Immature natural killer cell (primary cell): ENCODE measurements at regions not wholly inside any gene's neighbourhood (a gene's known extent, or its start where the extent isn't known, plus 50 kb on each side); places are given as distances from the start of the nearest gene placed in this dataset.

Source experiments
- DNase-seq, 3 donors: peaks; one replicate each; pipeline ENCODE4 v3.0.0; 2022; ENCODE audit warnings: mixed read lengths in 1 of 3
- H3K27ac Mint-ChIP-seq, 6 donors: one replicate each; pipeline ENCODE4 v1.8.0; 2020; ENCODE audit warnings: mixed read lengths in 6 of 6, mild to moderate bottlenecking in 5 of 6, inconsistent platforms in 4 of 6, moderate library complexity in 3 of 6
- H3K27me3 Mint-ChIP-seq, 3 donors: one replicate each; pipeline ENCODE4 v1.8.0; 2020 to 2021; ENCODE audit warnings: low read depth in 3 of 3, mild to moderate bottlenecking in 3 of 3, mixed read lengths in 3 of 3, moderate library complexity in 3 of 3, inconsistent platforms in 1 of 3
- H3K36me3 Mint-ChIP-seq, 3 donors: one replicate each; pipeline ENCODE4 v1.8.0; 2020; ENCODE audit warnings: mixed read lengths in 3 of 3, inconsistent platforms in 2 of 3, mild to moderate bottlenecking in 2 of 3
- H3K4me1 Mint-ChIP-seq, 2 donors: one replicate each; pipeline ENCODE4 v1.8.0; 2020; ENCODE audit warnings: inconsistent platforms in 2 of 2, mild to moderate bottlenecking in 2 of 2, mixed read lengths in 2 of 2, moderate library complexity in 1 of 2
- H3K4me3 Mint-ChIP-seq, 5 donors: one replicate each; pipeline ENCODE4 v1.8.0; 2020; ENCODE audit warnings: mild to moderate bottlenecking in 5 of 5, mixed read lengths in 5 of 5, inconsistent platforms in 3 of 5, moderate library complexity in 3 of 5
- H3K9me3 Mint-ChIP-seq, 6 donors: one replicate each; pipeline ENCODE4 v1.8.0; 2020; ENCODE audit warnings: mild to moderate bottlenecking in 6 of 6, mixed read lengths in 6 of 6, inconsistent platforms in 4 of 6, moderate library complexity in 3 of 6

DNA sequence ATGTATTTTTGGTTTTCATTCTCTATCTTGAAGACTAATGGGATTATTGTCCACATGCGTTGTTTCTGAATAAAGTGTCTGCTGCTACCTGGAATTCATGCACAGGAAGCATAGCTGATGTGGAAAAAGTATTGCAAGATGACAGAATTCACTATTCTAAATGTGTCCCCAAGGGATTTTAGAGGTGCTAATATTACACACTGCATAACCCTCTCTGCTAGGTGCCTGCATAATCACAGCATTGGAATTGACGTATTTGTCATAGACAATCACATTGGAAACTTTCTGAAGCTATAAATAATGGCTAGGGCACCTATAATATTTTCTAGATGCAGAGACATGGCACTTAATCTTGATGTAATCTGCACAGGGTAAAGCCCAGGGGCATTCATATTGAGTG lies 496.1 kb downstream of the JRKL start:
- no peak overlapping the region for H3K4me3 Mint-ChIP-seq
- DNase-seq = no peak
- H3K9me3 Mint-ChIP-seq = peaks cover 9 to 51% (median 18%) of the 10 kb centered on the region in 6 donors
- no peaks in the 10 kb centered on the region for H3K4me1 Mint-ChIP-seq
- no peaks in the 10 kb centered on the region for H3K27me3 Mint-ChIP-seq
- H3K27ac Mint-ChIP-seq = no peak overlapping the region
- no peaks in the 10 kb centered on the region for H3K36me3 Mint-ChIP-seq

GRCh38 chr11:96893988-96894387 lies 504.2 kb downstream of the JRKL start:
- Mint-ChIP-seq H3K27me3 (no peaks in the 10 kb centered on the region), H3K9me3 (peaks cover 0 to 46% (median 21%) of the 10 kb centered on the region in 6 donors), H3K4me3 (no peak overlapping the region), H3K4me1 (no peaks in the 10 kb centered on the region), H3K36me3 (peaks cover 0 to 3% (median 0%) of the 10 kb centered on the region in 3 donors), H3K27ac (no peak overlapping the region)
- DNase-seq = no peak

DNA sequence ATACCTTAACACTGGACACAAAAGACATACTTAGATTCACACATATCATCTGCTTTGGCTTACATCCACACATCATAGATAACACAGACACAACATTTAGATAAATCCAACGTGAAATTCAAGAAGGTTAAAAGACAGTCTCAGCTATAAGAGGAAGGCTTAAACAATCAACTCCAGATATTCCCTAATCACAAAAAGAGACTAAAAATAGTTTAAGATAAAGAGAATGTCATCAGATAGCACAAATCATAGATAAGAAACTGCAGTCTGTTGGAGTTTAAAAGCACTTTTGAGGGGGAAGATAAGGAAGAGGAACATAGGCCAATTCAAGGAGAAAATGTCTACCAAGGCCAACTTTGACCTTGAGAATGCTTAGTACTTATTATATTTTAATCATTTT lies 504.8 kb downstream of the JRKL start:
- Mint-ChIP-seq H3K9me3 (peaks cover under 1 to 47% (median 21%) of the 10 kb centered on the region in 6 donors), H3K4me1 (no peaks in the 10 kb centered on the region), H3K27ac (no peak overlapping the region), H3K4me3 (no peak overlapping the region), H3K36me3 (peaks cover 0 to 3% (median 0%) of the 10 kb centered on the region in 3 donors), H3K27me3 (no peaks in the 10 kb centered on the region)
- DNase-seq = no peak

DNA sequence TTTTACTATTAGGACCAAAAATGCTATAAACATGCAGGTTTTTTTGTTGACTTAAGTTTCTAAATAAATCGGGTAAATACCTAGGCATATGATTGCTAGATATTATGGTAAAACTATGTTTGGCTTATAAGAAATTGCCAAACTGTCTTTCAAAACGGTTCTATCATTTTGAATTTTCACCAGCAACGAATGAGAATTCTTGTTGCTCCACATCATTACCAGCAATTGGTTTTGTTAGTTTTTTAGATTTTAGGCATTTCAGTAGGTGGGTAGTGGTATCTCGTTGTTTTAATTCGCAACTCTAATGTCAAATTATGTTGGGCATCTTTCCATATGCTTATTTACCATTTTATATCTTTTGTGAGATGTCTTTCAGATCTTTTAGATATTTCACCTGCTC lies 510.2 kb downstream of the JRKL start:
- Mint-ChIP-seq H3K4me3 (no peak overlapping the region), H3K27ac (no peak overlapping the region), H3K9me3 (peaks cover 11 to 49% (median 22%) of the 10 kb centered on the region in 6 donors), H3K4me1 (no peaks in the 10 kb centered on the region), H3K27me3 (no peaks in the 10 kb centered on the region), H3K36me3 (no peaks in the 10 kb centered on the region)
- DNase-seq = no peak

DNA sequence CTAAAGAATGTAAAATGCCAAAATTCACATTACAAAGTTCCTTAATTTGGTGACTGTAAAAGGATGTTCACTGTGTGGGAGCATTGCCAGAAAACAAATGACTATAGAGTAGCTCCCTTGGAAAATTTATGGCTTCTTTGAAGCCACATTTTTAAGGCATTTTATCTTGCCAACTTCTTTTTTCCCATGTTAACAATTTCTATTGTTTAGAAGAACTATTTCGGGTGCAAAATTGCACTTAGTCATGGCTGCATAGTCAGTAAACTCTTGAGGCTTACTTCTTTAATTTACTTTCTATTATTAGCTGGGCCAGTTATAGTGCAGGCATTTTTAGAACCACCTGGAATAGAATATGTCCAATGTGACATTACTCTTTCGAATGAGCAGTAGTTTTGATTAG lies 515.3 kb downstream of the JRKL start:
- H3K9me3 Mint-ChIP-seq = peaks cover 11 to 37% (median 17%) of the 10 kb centered on the region in 6 donors
- peaks cover 0 to 3% (median 0%) of the 10 kb centered on the region in 3 donors for H3K36me3 Mint-ChIP-seq
- no peaks in the 10 kb centered on the region for H3K4me1 Mint-ChIP-seq
- no peak overlapping the region for H3K27ac Mint-ChIP-seq
- H3K27me3 Mint-ChIP-seq = peaks cover 0 to 2% (median 0%) of the 10 kb centered on the region in 3 donors
- DNase-seq = no peak
- H3K4me3 Mint-ChIP-seq = no peak overlapping the region

DNA sequence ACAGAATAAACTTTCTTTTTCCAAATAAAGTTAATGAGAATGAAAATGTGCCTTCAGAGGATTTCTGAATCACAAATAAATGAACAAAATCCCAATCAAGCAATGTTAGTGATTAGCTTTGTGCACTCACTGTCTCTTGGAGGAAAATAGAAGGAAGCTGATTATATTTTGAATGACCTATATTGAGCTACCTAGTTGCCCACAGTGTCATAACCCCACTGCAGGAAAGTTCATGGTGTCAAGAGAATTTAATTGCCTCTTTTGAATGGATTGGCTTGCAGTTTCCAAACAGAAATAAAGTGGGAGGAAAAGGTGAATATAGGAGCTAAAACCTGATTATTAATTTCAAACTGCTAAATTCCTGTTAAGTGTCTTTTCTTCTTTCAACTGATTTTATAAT lies 515.9 kb downstream of the JRKL start:
- H3K4me1 Mint-ChIP-seq = no peaks in the 10 kb centered on the region
- H3K36me3 Mint-ChIP-seq = peaks cover 0 to 3% (median 0%) of the 10 kb centered on the region in 3 donors
- no peak overlapping the region for H3K4me3 Mint-ChIP-seq
- no peak for DNase-seq
- H3K27me3 Mint-ChIP-seq = peaks cover 0 to 2% (median 0%) of the 10 kb centered on the region in 3 donors
- H3K9me3 Mint-ChIP-seq = peaks cover 11 to 38% (median 22%) of the 10 kb centered on the region in 6 donors
- no peak overlapping the region for H3K27ac Mint-ChIP-seq

DNA sequence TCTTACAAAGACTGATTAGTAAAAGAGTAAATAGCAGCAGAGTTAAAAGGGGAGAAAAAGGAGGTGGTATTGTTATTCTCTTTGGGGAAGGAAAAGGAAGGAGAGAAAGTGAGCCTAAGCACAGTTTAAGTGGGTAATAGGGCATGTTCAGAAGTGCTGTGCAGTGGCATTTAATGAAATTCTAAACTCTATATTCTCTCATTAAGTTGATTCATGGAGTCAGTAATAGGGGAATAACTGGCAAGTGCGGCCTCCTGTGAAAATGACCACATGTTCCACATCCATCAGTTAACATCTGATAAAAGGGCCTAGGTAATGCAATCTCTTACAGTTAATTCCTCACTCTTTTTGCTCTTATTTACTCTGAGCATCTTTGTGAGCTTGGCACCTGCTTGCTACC lies 516.7 kb downstream of the JRKL start:
- Mint-ChIP-seq H3K4me3 (no peak overlapping the region), H3K9me3 (peaks cover 12 to 40% (median 25%) of the 10 kb centered on the region in 6 donors), H3K4me1 (no peaks in the 10 kb centered on the region), H3K36me3 (peaks cover 0 to 3% (median 0%) of the 10 kb centered on the region in 3 donors), H3K27me3 (peaks cover 0 to 2% (median 0%) of the 10 kb centered on the region in 3 donors), H3K27ac (no peak overlapping the region)
- no peak for DNase-seq

DNA sequence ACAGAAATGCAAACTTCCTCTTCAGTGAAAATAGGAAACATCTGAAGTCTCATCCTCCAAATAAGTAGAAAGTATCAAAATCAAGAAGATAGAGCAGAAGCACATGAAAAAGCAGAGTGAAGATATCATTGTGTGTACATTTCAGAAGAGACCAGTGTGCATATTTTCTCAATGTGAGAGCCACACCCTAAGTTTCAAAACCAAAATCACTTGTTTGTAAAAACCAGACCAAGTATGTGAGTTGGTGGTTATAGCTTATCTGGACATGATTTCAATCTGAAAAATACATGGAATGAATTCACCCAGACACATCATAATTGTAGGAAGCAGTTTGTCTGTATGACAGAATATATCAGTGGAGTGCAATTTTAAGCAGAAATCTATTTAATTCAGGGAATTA lies 536.0 kb downstream of the JRKL start:
- Mint-ChIP-seq H3K4me1 (no peaks in the 10 kb centered on the region), H3K27ac (no peak overlapping the region), H3K4me3 (no peak overlapping the region), H3K36me3 (no peaks in the 10 kb centered on the region), H3K27me3 (no peaks in the 10 kb centered on the region), H3K9me3 (peaks cover 11 to 29% (median 21%) of the 10 kb centered on the region in 6 donors)
- no peak for DNase-seq

DNA sequence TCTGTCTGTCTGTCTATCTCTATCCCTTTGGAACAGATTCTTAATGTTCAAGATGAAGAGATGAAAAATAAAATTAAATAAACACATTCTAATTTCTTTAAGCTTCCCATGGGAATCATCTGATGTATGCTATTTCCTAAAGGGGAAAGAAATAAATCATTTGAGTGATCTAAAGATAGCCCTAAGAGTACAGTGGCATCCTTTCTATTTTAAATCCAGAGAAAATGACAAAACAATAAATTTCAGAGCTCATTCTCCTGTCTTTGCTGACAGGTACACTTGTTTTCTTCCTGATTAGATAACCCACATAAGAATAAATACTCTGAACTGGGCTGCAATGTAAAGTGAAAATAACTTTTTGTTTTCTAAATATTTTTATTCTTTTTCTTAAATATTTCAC lies 550.4 kb downstream of the JRKL start:
- peaks cover 1 to 27% (median 14%) of the 10 kb centered on the region in 6 donors for H3K9me3 Mint-ChIP-seq
- H3K27ac Mint-ChIP-seq = no peak overlapping the region
- DNase-seq = no peak
- H3K4me1 Mint-ChIP-seq = no peaks in the 10 kb centered on the region
- H3K27me3 Mint-ChIP-seq = peaks cover 0 to 2% (median 0%) of the 10 kb centered on the region in 3 donors
- no peak overlapping the region for H3K4me3 Mint-ChIP-seq
- H3K36me3 Mint-ChIP-seq = no peaks in the 10 kb centered on the region

DNA sequence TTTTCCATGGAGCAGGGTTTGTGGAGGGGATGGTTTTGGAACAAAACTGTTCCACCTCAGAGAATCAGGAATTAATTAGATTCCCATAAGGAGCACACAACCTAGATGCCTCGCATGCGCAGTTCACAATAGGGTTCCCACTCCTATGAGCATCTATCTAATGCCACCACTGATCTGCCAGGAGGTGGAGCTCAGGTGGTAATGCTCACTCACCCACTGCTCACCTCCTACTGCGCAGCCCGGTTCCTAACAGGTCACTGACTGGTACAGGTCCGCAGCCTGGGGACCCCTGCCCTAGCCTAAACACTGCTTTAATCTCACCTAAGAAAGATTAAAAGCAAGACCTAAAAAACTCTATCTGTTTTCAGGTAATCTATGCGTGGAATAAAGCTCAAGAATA lies 553.0 kb downstream of the JRKL start:
- Mint-ChIP-seq H3K9me3 (peaks cover 1 to 25% (median 15%) of the 10 kb centered on the region in 6 donors), H3K27ac (no peak overlapping the region), H3K27me3 (peaks cover 0 to 2% (median 0%) of the 10 kb centered on the region in 3 donors), H3K36me3 (no peaks in the 10 kb centered on the region), H3K4me1 (no peaks in the 10 kb centered on the region), H3K4me3 (no peak overlapping the region)
- no peak for DNase-seq

DNA sequence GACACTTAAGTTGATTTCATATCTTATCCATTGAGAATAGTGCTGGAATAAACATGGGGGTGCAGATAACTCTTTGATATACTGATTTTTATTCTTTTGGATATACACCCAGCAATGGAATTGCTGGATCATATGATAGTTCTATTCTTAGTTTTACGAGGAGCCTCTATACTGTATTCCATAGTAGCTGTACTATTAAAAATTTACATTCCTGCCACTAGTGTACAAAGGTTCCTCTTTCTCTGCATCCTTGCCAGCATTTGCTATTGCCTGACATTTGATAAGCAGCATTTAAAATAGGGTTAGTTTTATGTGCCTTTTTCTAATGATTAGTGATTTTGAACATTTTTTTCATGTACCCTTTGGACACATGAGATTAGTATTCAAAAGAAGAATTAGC lies 554.2 kb downstream of the JRKL start:
- peaks cover 0 to 21% (median 15%) of the 10 kb centered on the region in 6 donors for H3K9me3 Mint-ChIP-seq
- H3K27ac Mint-ChIP-seq = no peak overlapping the region
- no peak overlapping the region for H3K4me3 Mint-ChIP-seq
- DNase-seq = no peak
- no peaks in the 10 kb centered on the region for H3K36me3 Mint-ChIP-seq
- H3K27me3 Mint-ChIP-seq = peaks cover 0 to 2% (median 0%) of the 10 kb centered on the region in 3 donors
- no peaks in the 10 kb centered on the region for H3K4me1 Mint-ChIP-seq

DNA sequence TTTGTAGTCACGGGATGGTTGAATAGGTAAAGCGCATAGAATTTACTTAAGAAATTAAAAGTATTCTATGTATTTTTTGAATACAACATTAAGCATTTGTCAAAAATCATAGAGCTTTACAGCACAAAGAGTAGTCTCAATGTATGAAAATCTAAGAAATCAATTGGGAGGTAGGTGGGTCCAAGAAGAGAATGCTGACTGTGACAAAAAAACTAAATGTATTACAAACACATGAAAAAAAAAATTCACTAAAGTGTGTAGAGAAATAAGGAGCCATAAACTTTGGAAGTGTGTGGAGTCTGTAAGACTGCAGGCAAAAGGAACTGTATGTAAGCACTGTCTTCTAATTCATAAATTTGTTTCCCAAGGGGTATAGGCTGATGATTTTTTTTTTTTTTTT lies 558.3 kb downstream of the JRKL start:
- Mint-ChIP-seq H3K27me3 (peaks cover 0 to 2% (median 0%) of the 10 kb centered on the region in 3 donors), H3K27ac (no peak overlapping the region), H3K9me3 (peaks cover 0 to 43% (median 19%) of the 10 kb centered on the region in 6 donors), H3K4me3 (no peak overlapping the region), H3K36me3 (no peaks in the 10 kb centered on the region), H3K4me1 (no peaks in the 10 kb centered on the region)
- DNase-seq = no peak

DNA sequence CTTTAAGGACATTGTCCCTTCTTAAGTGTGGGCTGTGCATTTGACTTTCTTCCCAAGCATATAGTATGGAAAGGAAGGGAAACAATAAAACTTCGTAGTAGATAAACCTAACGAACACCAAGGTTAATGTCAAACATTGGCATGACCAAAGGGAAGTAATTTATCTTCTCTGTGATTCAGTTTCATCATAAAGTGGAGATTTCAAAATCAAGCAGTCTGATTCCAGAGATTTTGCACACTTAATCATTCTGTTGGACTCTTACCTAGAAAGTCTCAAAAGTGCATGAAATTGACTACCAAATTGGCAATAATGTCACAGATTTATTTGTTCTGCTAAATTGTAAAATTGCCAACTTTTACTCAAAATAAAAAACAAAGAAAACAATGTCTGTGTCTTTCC lies 559.7 kb downstream of the JRKL start:
- Mint-ChIP-seq H3K27ac (no peak overlapping the region), H3K36me3 (no peaks in the 10 kb centered on the region), H3K4me1 (no peaks in the 10 kb centered on the region), H3K27me3 (no peaks in the 10 kb centered on the region), H3K9me3 (peaks cover 0 to 35% (median 15%) of the 10 kb centered on the region in 6 donors), H3K4me3 (no peak overlapping the region)
- no peak for DNase-seq

DNA sequence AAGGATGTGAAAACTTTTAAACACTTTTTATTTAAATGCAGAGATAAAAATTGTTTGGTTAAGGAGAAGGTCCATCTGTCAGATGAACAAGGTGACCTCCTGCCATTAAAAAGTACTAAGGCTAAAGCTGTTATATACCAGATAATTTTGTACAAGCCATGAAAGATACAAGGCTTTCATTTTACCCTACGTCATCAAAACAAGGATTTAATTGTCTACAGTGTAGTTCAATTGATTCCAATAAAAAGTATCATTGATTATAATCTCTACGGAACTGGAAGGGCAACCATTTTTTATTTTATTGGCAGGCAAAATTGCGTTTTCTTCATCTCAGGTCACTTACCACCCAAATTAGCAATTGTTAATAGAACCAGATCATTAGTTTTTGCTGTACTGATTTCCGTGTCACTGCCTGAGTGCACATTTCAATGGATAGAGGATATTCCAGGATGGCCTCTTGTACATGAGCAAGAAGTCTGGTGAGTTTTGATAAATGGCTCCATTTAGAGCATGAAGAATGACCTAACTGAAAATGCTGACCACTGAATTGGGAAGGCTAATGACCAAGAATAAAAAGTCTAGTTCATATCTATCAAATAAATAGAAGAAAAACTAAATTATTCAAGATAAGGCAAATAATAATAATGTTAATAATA lies 564.9 kb downstream of the JRKL start:
- Mint-ChIP-seq H3K4me3 (no peak overlapping the region), H3K4me1 (no peaks in the 10 kb centered on the region), H3K9me3 (peaks cover 0 to 43% (median 17%) of the 10 kb centered on the region in 6 donors), H3K36me3 (no peaks in the 10 kb centered on the region), H3K27me3 (no peaks in the 10 kb centered on the region), H3K27ac (no peak overlapping the region)
- DNase-seq = no peak

- Mint-ChIP-seq H3K4me1 (no peaks in the 10 kb centered on the region), H3K27ac (no peak overlapping the region), H3K9me3 (peaks cover 0 to 22% (median 13%) of the 10 kb centered on the region in 6 donors), H3K36me3 (no peaks in the 10 kb centered on the region), H3K4me3 (no peak overlapping the region), H3K27me3 (peaks cover 0 to under 1% (median under 1%) of the 10 kb centered on the region in 3 donors)
- DNase-seq = no peak
These were observed 570.7 kb downstream of the JRKL start for GRCh38 chr11:96960476-96960875.
